GF-D8 (cell line): ENCODE measurements at regions not wholly inside any gene's neighbourhood (a gene's known extent, or its start where the extent isn't known, plus 50 kb on each side); places are given as distances from the start of the nearest gene placed in this dataset.

Experiments
- DNase-seq: peaks from one replicate; lab custom pipeline; 2025; lab: John Stamatoyannopoulos, UW

- DNase-seq, result no peak
Observed at GRCh38 chr11:134685793-134686380, 273.8 kb upstream of the B3GAT1 start.

- no peak for DNase-seq
Observed at GRCh38 chr11:134684576-134684975, 272.5 kb upstream of the B3GAT1 start.

- DNase-seq, result no peak
Observed at GRCh38 chr11:134683860-134684259, 271.8 kb upstream of the B3GAT1 start.

- DNase-seq, result no peak
Observed at GRCh38 chr11:134682577-134682976, 270.5 kb upstream of the B3GAT1 start.

GRCh38 chr11:134679592-134679991, 267.6 kb upstream of the B3GAT1 start:
- DNase-seq, result no peak

GRCh38 chr11:134678744-134679143, 266.7 kb upstream of the B3GAT1 start:
- no peak for DNase-seq

- no peak for DNase-seq
Observed at GRCh38 chr11:134677891-134678551, 266.0 kb upstream of the B3GAT1 start.

GRCh38 chr11:134677397-134677822, 265.4 kb upstream of the B3GAT1 start:
- no peak for DNase-seq

- DNase-seq, result no peak
Observed at GRCh38 chr11:134676516-134677287, 264.7 kb upstream of the B3GAT1 start.

GRCh38 chr11:134675983-134676382, 263.9 kb upstream of the B3GAT1 start:
- DNase-seq, result no peak

GRCh38 chr11:134674974-134675373, 262.9 kb upstream of the B3GAT1 start:
- no peak for DNase-seq

GRCh38 chr11:134670961-134671370, 258.9 kb upstream of the B3GAT1 start:
- no peak for DNase-seq

GRCh38 chr11:134670247-134670782, 258.3 kb upstream of the B3GAT1 start:
- DNase-seq, result no peak

GRCh38 chr11:134669796-134670195, 257.8 kb upstream of the B3GAT1 start:
- DNase-seq, result no peak

GRCh38 chr11:134668796-134669195, 256.8 kb upstream of the B3GAT1 start:
- no peak for DNase-seq

GRCh38 chr11:134668076-134668475, 256.0 kb upstream of the B3GAT1 start:
- no peak for DNase-seq

- DNase-seq, result no peak
Observed at GRCh38 chr11:134667505-134667904, 255.5 kb upstream of the B3GAT1 start.

GRCh38 chr11:134667175-134667500, 255.1 kb upstream of the B3GAT1 start:
- DNase-seq, result no peak

- DNase-seq, result no peak
Observed at GRCh38 chr11:134666273-134667174, 254.5 kb upstream of the B3GAT1 start.

GRCh38 chr11:134665571-134666270, 253.7 kb upstream of the B3GAT1 start:
- DNase-seq, result no peak

- DNase-seq, result no peak
Observed at GRCh38 chr11:134665188-134665535, 253.1 kb upstream of the B3GAT1 start.
